T-cell (primary cell): ENCODE measurements at regions not wholly inside any gene's neighbourhood (a gene's known extent, or its start where the extent isn't known, plus 50 kb on each side); places are given as distances from the start of the nearest gene placed in this dataset.

Experiments used
- ATAC-seq, 4 experiments: fragments of 200-7000 bp in 3 of 4; fragments of 150-1000 bp in 1 of 4; cut with Tn5 transposase; replicated peaks in 1 of 4; 1 replicate in 3 of 4; 2 replicates in 1 of 4; pipeline ENCODE4 v1.10.0; 2021; ENCODE audit warnings: moderate library complexity in 3 of 4, mild to moderate bottlenecking in 2 of 4, moderate number of reproducible peaks in 1 of 4
- CTCF ChIA-PET, 2 donors: fragments of 300-600 bp; sonication (Branson Sonifier 250); formaldehyde crosslinking; loops; one replicate each; lab custom pipeline; 2022; ENCODE audit warnings: antibody characterized with exemption in 2 of 2; lab: Charles Lee
- POLR2A ChIA-PET, 2 donors: fragments of 300-600 bp; sonication (Branson Sonifier 250); formaldehyde crosslinking; loops; one replicate each; lab custom pipeline; 2022; ENCODE audit warnings: antibody characterized with exemption in 2 of 2; lab: Charles Lee
- DNase-seq, 35 experiments: peaks; one replicate each; pipeline versions ENCODE4 v3.0.0 to v3.0.0-alpha.2; 2013 to 2023
- H3K27ac ChIP-seq: one replicate; pipeline ENCODE4 v1.5.1; 2013; ENCODE audit warnings: low read length
- H3K27me3 ChIP-seq, 2 experiments: replicated peaks in 1 of 2; 1 replicate in 1 of 2; 2 replicates in 1 of 2; pipeline versions ENCODE4 v1.6.1 to v1.7.0; 2013; ENCODE audit warnings: low read length in 1 of 2, mixed read lengths in 1 of 2; ENCODE audit not compliant: control insufficient read depth in 2 of 2, insufficient read depth in 2 of 2; ENCODE audit errors: extremely low read depth in 1 of 2
- H3K36me3 ChIP-seq, 2 donors: 1 replicate in 1 of 2; 2 replicates in 1 of 2; pipeline versions ENCODE4 v1.6.1 to v1.7.0; 2013; ENCODE audit warnings: low read length in 1 of 2; ENCODE audit not compliant: control insufficient read depth in 2 of 2, insufficient read depth in 1 of 2; ENCODE audit errors: extremely low read depth in 1 of 2
- H3K4me1 ChIP-seq, 2 experiments: 1 replicate in 1 of 2; 2 replicates in 1 of 2; pipeline versions ENCODE4 v1.6.1 to v1.7.0; 2013; ENCODE audit warnings: low read length in 2 of 2, mixed read lengths in 1 of 2; ENCODE audit not compliant: insufficient read depth in 2 of 2, control insufficient read depth in 1 of 2; ENCODE audit errors: extremely low read depth in 1 of 2
- H3K4me3 ChIP-seq, 2 donors: 1 replicate in 1 of 2; 2 replicates in 1 of 2; pipeline versions ENCODE4 v1.5.1 to v1.7.0; 2013; ENCODE audit warnings: mild to moderate bottlenecking in 2 of 2, low read length in 1 of 2, moderate library complexity in 1 of 2; ENCODE audit not compliant: control insufficient read depth in 1 of 2; ENCODE audit errors: extremely low read depth in 1 of 2
- H3K9me3 ChIP-seq: 2 replicates; pipeline ENCODE4 v1.7.0; 2013
- H3K27ac Mint-ChIP-seq, 2 donors: one replicate each; pipeline ENCODE4 v1.8.0; 2020 to 2021; ENCODE audit warnings: mild to moderate bottlenecking in 2 of 2, mixed read lengths in 2 of 2
- H3K27me3 Mint-ChIP-seq, 2 donors: one replicate each; pipeline ENCODE4 v1.8.0; 2021 to 2022; ENCODE audit warnings: mixed read lengths in 2 of 2
- H3K36me3 Mint-ChIP-seq: one replicate; pipeline ENCODE4 v1.8.0; 2021; ENCODE audit warnings: mixed read lengths
- H3K4me1 Mint-ChIP-seq, 3 donors: one replicate each; pipeline ENCODE4 v1.8.0; 2020 to 2022; ENCODE audit warnings: mixed read lengths in 3 of 3, mild to moderate bottlenecking in 1 of 3
- H3K4me3 Mint-ChIP-seq, 3 donors: one replicate each; pipeline ENCODE4 v1.8.0; 2020 to 2022; ENCODE audit warnings: mild to moderate bottlenecking in 3 of 3, mixed read lengths in 3 of 3, moderate library complexity in 3 of 3
- H3K9me3 Mint-ChIP-seq, 3 donors: one replicate each; pipeline ENCODE4 v1.8.0; 2020 to 2022; ENCODE audit warnings: mixed read lengths in 3 of 3
- WGBS: methylation state at CpG from one replicate; pipeline ENCODE4 v1.1.5; 2013; ENCODE audit warnings: missing lambda C conversion rate; ENCODE audit not compliant: insufficient coverage; 5-methylcytosine and 5-hydroxymethylcytosine counted together

DNA sequence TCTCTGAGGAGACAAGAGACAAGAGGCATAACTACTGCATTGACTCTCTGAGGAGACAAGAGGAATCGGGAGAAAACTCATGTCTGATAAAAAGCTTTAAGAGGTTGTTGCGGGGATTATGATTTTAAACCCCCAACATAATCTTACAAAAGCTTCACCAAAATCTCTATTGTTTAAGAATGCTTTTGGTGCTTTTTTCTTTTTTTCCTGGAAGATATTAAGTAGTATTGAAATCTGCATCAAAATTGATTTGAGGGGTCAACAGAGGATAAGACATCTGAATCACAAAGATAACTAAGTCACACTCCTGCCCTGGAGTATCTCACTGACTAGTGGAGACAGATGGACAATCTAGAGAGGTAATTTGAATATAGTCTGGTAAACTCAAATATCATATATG, 115.6 kb upstream of the MROH9 start:
- Histone ChIP-seq H3K4me1 (no peaks in the 10 kb centered on the region), H3K9me3 (no peaks in the 10 kb centered on the region), H3K4me3 (no peak overlapping the region), H3K27me3 (no peaks in the 10 kb centered on the region), H3K36me3 (no peaks in the 10 kb centered on the region), H3K27ac (no peak overlapping the region)
- DNase-seq, result no peak
- Mint-ChIP-seq H3K36me3 (no peaks in the 10 kb centered on the region), H3K27ac (no peak overlapping the region), H3K4me1 (no peaks in the 10 kb centered on the region), H3K9me3 (peaks cover 0 to 14% (median 3%) of the 10 kb centered on the region in 3 donors), H3K27me3 (peaks cover 0 to 3% of the 10 kb centered on the region in 2 donors), H3K4me3 (no peak overlapping the region)
- ChIA-PET CTCF (no interaction called here), POLR2A (no interaction called here)
- WGBS, result no CpG with 5 or more reads among the region's 2 CpGs
- ATAC-seq, result no peak

DNA sequence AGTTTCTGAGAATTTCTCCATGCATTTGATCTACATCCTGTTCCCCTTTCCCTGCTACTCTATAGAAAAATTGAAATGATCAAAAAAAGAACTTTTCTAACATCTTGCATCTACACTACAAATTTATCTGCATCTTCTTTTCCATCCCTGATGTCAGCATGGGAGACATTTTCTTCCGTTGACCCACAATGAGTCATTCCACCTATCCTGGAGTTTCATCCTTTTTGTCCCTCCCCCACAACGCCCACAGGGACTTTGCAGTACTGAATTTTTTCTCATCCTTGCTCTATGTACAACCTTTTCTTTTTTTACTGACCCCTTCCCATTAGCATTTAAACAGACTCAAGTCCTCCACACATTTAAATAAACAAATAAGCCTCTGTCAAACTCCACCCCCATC, 112.2 kb upstream of the MROH9 start:
- Mint-ChIP-seq H3K27me3 (peaks cover 0 to 3% of the 10 kb centered on the region in 2 donors), H3K9me3 (no peaks in the 10 kb centered on the region), H3K27ac (no peak overlapping the region), H3K36me3 (no peaks in the 10 kb centered on the region), H3K4me1 (no peaks in the 10 kb centered on the region), H3K4me3 (no peak overlapping the region)
- ChIA-PET POLR2A (no interaction called here), CTCF (no interaction called here)
- no peak for ATAC-seq
- H3K36me3 ChIP-seq, result no peaks in the 10 kb centered on the region
- H3K27ac ChIP-seq, result no peak overlapping the region
- H3K4me3 ChIP-seq, result no peak overlapping the region
- no peaks in the 10 kb centered on the region for H3K4me1 ChIP-seq
- WGBS, result 44% methylated on average over 2 of the region's 2 CpGs
- no peaks in the 10 kb centered on the region for H3K9me3 ChIP-seq
- H3K27me3 ChIP-seq, result no peaks in the 10 kb centered on the region
- DNase-seq, result no peak

DNA sequence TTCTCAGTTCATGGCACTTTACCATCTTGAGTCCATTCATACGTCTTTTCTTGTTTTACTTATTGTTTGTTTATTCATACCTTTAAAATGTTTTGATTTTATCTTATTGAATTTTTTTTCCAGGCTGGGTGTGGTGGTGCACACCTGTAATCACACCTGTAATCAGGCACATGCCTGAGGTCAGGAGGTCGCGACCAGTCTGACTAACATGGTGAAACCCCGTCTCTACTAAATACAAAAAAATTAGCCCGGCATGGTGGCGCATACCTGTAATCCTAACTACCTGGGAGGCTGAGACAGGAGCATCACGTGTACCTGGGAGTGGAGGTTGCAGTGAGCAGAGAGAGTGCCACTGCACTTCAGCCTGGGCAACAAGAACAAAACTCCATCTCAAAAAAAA, 104.1 kb upstream of the MROH9 start:
- no peaks in the 10 kb centered on the region for H3K4me1 ChIP-seq
- H3K27ac Mint-ChIP-seq, result no peak overlapping the region
- no peak for ATAC-seq
- no peaks in the 10 kb centered on the region for H3K27me3 ChIP-seq
- H3K9me3 ChIP-seq, result no peaks in the 10 kb centered on the region
- POLR2A ChIA-PET, result no interaction called here
- WGBS, result no CpG with 5 or more reads among the region's 7 CpGs
- H3K27me3 Mint-ChIP-seq, result peaks cover 0 to 9% of the 10 kb centered on the region in 2 donors
- no peak overlapping the region for H3K27ac ChIP-seq
- peaks cover 0 to 6% (median 0%) of the 10 kb centered on the region in 3 donors for H3K9me3 Mint-ChIP-seq
- DNase-seq, result no peak
- no peak overlapping the region for H3K4me3 Mint-ChIP-seq
- CTCF ChIA-PET, result no interaction called here
- H3K4me3 ChIP-seq, result no peak overlapping the region
- H3K4me1 Mint-ChIP-seq, result no peaks in the 10 kb centered on the region
- no peaks in the 10 kb centered on the region for H3K36me3 Mint-ChIP-seq
- H3K36me3 ChIP-seq, result no peaks in the 10 kb centered on the region

DNA sequence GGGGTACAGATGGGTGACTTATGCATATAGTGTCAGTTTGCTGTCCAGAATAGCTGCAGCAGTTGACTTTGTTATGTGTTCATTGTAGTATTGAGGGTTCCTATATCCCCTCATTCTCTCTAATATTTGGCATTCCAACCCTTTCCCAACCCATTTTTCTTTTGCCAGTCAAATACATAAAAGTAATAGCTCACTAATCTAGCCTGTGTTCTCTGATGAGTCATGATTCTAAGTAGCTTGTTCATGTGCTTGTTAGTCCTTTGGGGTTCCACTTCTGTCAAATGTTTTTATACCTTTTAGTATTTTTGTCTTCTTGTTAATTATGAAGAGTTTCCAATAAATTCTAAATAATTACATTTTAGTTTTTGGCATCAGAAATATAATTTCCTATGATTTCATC, 99.2 kb upstream of the MROH9 start:
- ATAC-seq (no peak), DNase-seq (no peak)
- no peaks in the 10 kb centered on the region for H3K9me3 ChIP-seq
- CTCF ChIA-PET, result interaction anchor here in 1 of 2 donors (0.7 kb wide), 1 partner anchor 98 kb away, joined by 3 read pairs; no protein-coding TSS in a partner anchor
- H3K36me3 Mint-ChIP-seq, result no peaks in the 10 kb centered on the region
- H3K27ac Mint-ChIP-seq, result no peak overlapping the region
- peaks cover 4 to 13% of the 10 kb centered on the region in 2 donors for H3K27me3 Mint-ChIP-seq
- no peaks in the 10 kb centered on the region for H3K4me1 ChIP-seq
- H3K36me3 ChIP-seq, result no peaks in the 10 kb centered on the region
- H3K4me3 ChIP-seq, result no peak overlapping the region
- peaks cover 0 to 6% (median 0%) of the 10 kb centered on the region in 3 donors for H3K9me3 Mint-ChIP-seq
- no peaks in the 10 kb centered on the region for H3K4me1 Mint-ChIP-seq
- POLR2A ChIA-PET, result no interaction called here
- H3K27me3 ChIP-seq, result no peaks in the 10 kb centered on the region
- H3K27ac ChIP-seq, result no peak overlapping the region
- no peak overlapping the region for H3K4me3 Mint-ChIP-seq

DNA sequence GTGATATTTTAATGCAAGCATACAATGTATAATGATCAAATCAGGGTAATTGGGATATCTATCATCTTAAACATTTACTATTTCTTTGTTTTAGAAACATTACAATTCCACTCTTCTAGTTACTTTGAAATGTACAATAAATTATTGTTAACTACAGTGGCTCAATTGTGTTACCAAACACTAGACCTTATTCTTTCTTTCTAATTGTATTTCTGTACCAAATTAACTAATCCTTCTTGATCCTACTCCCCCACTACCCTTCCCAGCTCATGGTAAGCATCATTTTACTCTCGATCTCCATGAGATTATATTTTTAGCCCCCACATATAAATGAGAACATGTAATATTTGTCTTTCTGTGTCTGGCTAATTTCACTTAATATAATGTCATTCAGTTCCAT, 95.0 kb upstream of the MROH9 start:
- Histone ChIP-seq H3K9me3 (no peaks in the 10 kb centered on the region), H3K27ac (no peak overlapping the region), H3K4me1 (no peaks in the 10 kb centered on the region), H3K36me3 (no peaks in the 10 kb centered on the region), H3K4me3 (no peak overlapping the region), H3K27me3 (peaks cover 0 to 3% of the 10 kb centered on the region in 2 experiments)
- no peak overlapping the region for H3K4me3 Mint-ChIP-seq
- POLR2A ChIA-PET, result no interaction called here
- H3K36me3 Mint-ChIP-seq, result no peaks in the 10 kb centered on the region
- CTCF ChIA-PET, result no interaction called here
- no peaks in the 10 kb centered on the region for H3K9me3 Mint-ChIP-seq
- H3K27me3 Mint-ChIP-seq, result peaks cover 4 to 9% of the 10 kb centered on the region in 2 donors
- DNase-seq (no peak), ATAC-seq (no peak)
- WGBS, result no CpG with 5 or more reads among the region's 1 CpG
- H3K4me1 Mint-ChIP-seq, result no peaks in the 10 kb centered on the region
- no peak overlapping the region for H3K27ac Mint-ChIP-seq

DNA sequence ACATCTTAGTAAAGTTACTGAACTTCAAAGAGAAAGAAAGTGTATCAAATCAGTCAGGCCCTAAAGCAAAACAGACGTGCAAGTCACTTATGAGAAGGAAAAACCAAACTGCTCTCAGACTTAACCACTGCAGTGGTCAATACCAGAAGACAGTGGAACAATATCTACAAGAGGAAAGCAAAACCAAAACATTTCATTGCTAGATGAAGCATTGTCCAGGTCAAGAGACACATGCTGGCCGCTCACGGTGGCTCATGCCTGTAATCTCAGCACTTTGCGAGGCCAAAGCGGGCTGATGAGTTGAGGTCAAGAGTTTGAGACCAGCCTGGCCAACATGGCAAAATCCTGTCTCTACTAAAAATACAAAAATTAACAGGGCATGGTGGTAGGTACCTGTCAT, 82.0 kb upstream of the MROH9 start:
- H3K36me3 ChIP-seq, result no peaks in the 10 kb centered on the region
- DNase-seq (no peak), ATAC-seq (no peak)
- no peaks in the 10 kb centered on the region for H3K9me3 Mint-ChIP-seq
- H3K4me1 ChIP-seq, result no peaks in the 10 kb centered on the region
- ChIA-PET CTCF (no interaction called here), POLR2A (no interaction called here)
- no peak overlapping the region for H3K27ac Mint-ChIP-seq
- no peak overlapping the region for H3K27ac ChIP-seq
- WGBS, result 60% methylated on average over 1 of the region's 5 CpGs
- H3K27me3 ChIP-seq, result no peaks in the 10 kb centered on the region
- no peaks in the 10 kb centered on the region for H3K4me1 Mint-ChIP-seq
- peaks cover 11 to 19% of the 10 kb centered on the region in 2 donors for H3K27me3 Mint-ChIP-seq
- H3K4me3 Mint-ChIP-seq, result no peak overlapping the region
- no peaks in the 10 kb centered on the region for H3K9me3 ChIP-seq
- H3K36me3 Mint-ChIP-seq, result no peaks in the 10 kb centered on the region
- H3K4me3 ChIP-seq, result no peak overlapping the region

DNA sequence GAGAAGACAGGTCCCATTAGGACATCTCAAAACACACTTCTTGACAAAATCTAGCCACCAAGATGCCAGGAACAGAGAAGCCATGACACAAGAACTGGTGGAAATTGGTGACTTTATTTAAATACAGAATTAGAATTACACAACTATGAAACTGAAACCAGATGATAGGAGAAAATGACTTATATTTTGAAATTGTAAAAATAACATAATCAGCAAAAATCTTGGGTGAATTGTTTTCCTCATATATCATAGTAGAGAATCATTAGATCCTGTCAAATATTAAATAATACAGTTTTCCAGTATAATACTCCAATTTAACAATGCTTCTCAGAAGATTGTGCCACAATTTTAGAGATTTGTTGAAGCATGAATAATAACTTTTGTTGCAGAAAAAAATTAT, 81.5 kb upstream of the MROH9 start:
- Histone ChIP-seq H3K27me3 (no peaks in the 10 kb centered on the region), H3K4me1 (no peaks in the 10 kb centered on the region), H3K4me3 (no peak overlapping the region), H3K27ac (no peak overlapping the region), H3K9me3 (no peaks in the 10 kb centered on the region), H3K36me3 (no peaks in the 10 kb centered on the region)
- DNase-seq (no peak), ATAC-seq (no peak)
- POLR2A ChIA-PET, result no interaction called here
- CTCF ChIA-PET, result no interaction called here
- H3K4me3 Mint-ChIP-seq, result no peak overlapping the region
- no peaks in the 10 kb centered on the region for H3K36me3 Mint-ChIP-seq
- no peak overlapping the region for H3K27ac Mint-ChIP-seq
- peaks cover 0 to under 1% (median 0%) of the 10 kb centered on the region in 3 donors for H3K9me3 Mint-ChIP-seq
- peaks cover 12 to 17% of the 10 kb centered on the region in 2 donors for H3K27me3 Mint-ChIP-seq
- H3K4me1 Mint-ChIP-seq, result no peaks in the 10 kb centered on the region
